HepG2 (cell line): ENCODE measurements at regions not wholly inside any gene's neighbourhood (a gene's known extent, or its start where the extent isn't known, plus 50 kb on each side); places are given as distances from the start of the nearest gene placed in this dataset.

Source experiments
- ATAC-seq: fragments of 200-7000 bp; cut with Tn5 transposase; 3 replicates; pipeline ENCODE4 v1.9.1; 2020; ENCODE audit warnings: mild to moderate bottlenecking, moderate library complexity
- BruUV-seq: library from RNA; stranded (reverse); fragments of 400-500 nt; replicated peaks from 2 replicates; lab custom pipeline; 2021; lab: Mats Ljungman, UMichigan
- CTCF ChIA-PET: fragments of 300-600 bp; formaldehyde crosslinking; extraction: SDS; loops from one replicate; lab custom pipeline; 2021; ENCODE audit warnings: low total read pairs, inconsistent platforms, low intra/inter-chr PET ratio; lab: Yijun Ruan, JAX
- POLR2A ChIA-PET: fragments of 350-600 bp; sonication (Branson Sonifier 250); formaldehyde crosslinking; loops from one replicate; lab custom pipeline; 2020; ENCODE audit warnings: antibody characterized with exemption, inconsistent platforms; lab: Yijun Ruan, JAX
- DNase-seq: peaks from one replicate; pipeline ENCODE4 v3.0.0-alpha.2; 2015; ENCODE audit warnings: low spot score
- FAIRE-seq: peaks from 3 replicates; lab custom pipeline; 2011; peaks lifted over from hg19 to GRCh38; lab: Jason Lieb, UNC
- H2AFZ ChIP-seq: one replicate; pipeline ENCODE4 v1.6.1; 2011; ENCODE audit warnings: low read length, inconsistent platforms
- H3K27ac ChIP-seq: fragments of 300-600 bp; 3 replicates; pipeline ENCODE4 v1.8.0; 2011; ENCODE audit warnings: mixed run types, mild to moderate bottlenecking, mixed read lengths, low read length, inconsistent platforms; ENCODE audit not compliant: insufficient read depth; ENCODE audit errors: extremely low read length
- H3K27me3 ChIP-seq, 2 experiments: fragments of 200-600 bp in 1 of 2; 2 replicates in 1 of 2; 3 replicates in 1 of 2; pipeline versions ENCODE4 v1.6.0 to v1.8.0; 2011; ENCODE audit warnings: low read length in 2 of 2, mild to moderate bottlenecking in 2 of 2, moderate library complexity in 2 of 2, inconsistent platforms in 1 of 2; ENCODE audit not compliant: insufficient read depth in 2 of 2, control insufficient read depth in 1 of 2
- H3K36me3 ChIP-seq, 2 experiments: fragments of 200-600 bp in 1 of 2; replicated peaks in 1 of 2; 2 replicates in 1 of 2; 3 replicates in 1 of 2; pipeline versions ENCODE4 v1.5.1 to v1.8.0; 2011; ENCODE audit warnings: low read length in 2 of 2, inconsistent platforms in 1 of 2; ENCODE audit not compliant: insufficient read depth in 2 of 2, control insufficient read depth in 1 of 2
- H3K4me1 ChIP-seq: 2 replicates; pipeline ENCODE4 v1.5.1; 2012; ENCODE audit warnings: low read length, inconsistent platforms; ENCODE audit not compliant: insufficient read depth
- H3K4me2 ChIP-seq: 2 replicates; pipeline ENCODE4 v1.6.0; 2011; ENCODE audit warnings: low read depth, low read length, inconsistent platforms
- H3K4me3 ChIP-seq, 3 experiments: fragments of 200-600 bp in 1 of 3; sonication (generic), shearing (Covaris generic) in 1 of 3; replicated peaks in 1 of 3; 2 replicates each; pipeline ENCODE4 v1.5.1; 2011 to 2016; ENCODE audit warnings: low read length in 3 of 3, inconsistent platforms in 2 of 3, low read depth in 2 of 3, mild to moderate bottlenecking in 2 of 3, control low read depth in 1 of 3, mixed read lengths in 1 of 3; ENCODE audit not compliant: insufficient read depth in 1 of 3
- H3K79me2 ChIP-seq: one replicate; pipeline ENCODE4 v1.6.1; 2011; ENCODE audit warnings: low read length, inconsistent platforms; ENCODE audit not compliant: insufficient read depth
- H3K9ac ChIP-seq: 2 replicates; pipeline ENCODE4 v1.6.0; 2011; ENCODE audit warnings: mild to moderate bottlenecking, low read depth, low read length, inconsistent platforms; ENCODE audit not compliant: insufficient read depth
- H3K9me3 ChIP-seq: 2 replicates; pipeline ENCODE4 v1.5.1; 2012; ENCODE audit warnings: mild to moderate bottlenecking, low read length
- H4K20me1 ChIP-seq: 2 replicates; pipeline ENCODE4 v1.6.0; 2011; ENCODE audit warnings: inconsistent platforms, mild to moderate bottlenecking, low read length, moderate library complexity; ENCODE audit not compliant: insufficient read depth
- GATAD2A ChIP-seq: IDR thresholded peaks from 2 replicates; pipeline ENCODE4 v1.6.1; 2016
- RCOR2 ChIP-seq: IDR thresholded peaks from 2 replicates; pipeline ENCODE4 v1.6.1; 2016; ENCODE audit warnings: missing biosample characterization, missing genetic modification reagents
- ZNF3 ChIP-seq: IDR thresholded peaks from 2 replicates; pipeline ENCODE4 v1.7.0; 2017; ENCODE audit warnings: inconsistent platforms
- WGBS: methylation state at CpG from one replicate; pipeline ENCODE4 v1.1.6; 2017; ENCODE audit warnings: low lambda C conversion rate; 5-methylcytosine and 5-hydroxymethylcytosine counted together
- in situ Hi-C: cut with HindIII; loops from 2 replicates; pipeline ENCODE4 v1.10.0; 2017; ENCODE audit warnings: low pct_unique_long_range_greater_than_20kb; ENCODE audit not compliant: extremely low pct_ligation_motif_present
- intact Hi-C: fragments of 100-400 bp; cut with micrococcal nuclease; formaldehyde crosslinking; loops from one replicate; pipeline ENCODE4 v1.10.0; 2022; ENCODE audit not compliant: unreplicated experiment
- TF ChIP-seq, protein P1 (sequence below): sonication (generic); formaldehyde crosslinking; IDR thresholded peaks from 2 replicates; pipeline ENCODE4 v1.8.1; 2023; ENCODE audit warnings: mild to moderate bottlenecking, missing genetic modification reagents, borderline replicate concordance
- TF ChIP-seq, protein P2 (sequence below): IDR thresholded peaks from 2 replicates; pipeline ENCODE4 v1.4.0; 2020; ENCODE audit warnings: mild to moderate bottlenecking, missing genetic modification reagents
- TF ChIP-seq, protein P3 (sequence below): sonication (generic); formaldehyde crosslinking; IDR thresholded peaks from 2 replicates; pipeline ENCODE4 v1.4.0; 2020; ENCODE audit warnings: missing genetic modification reagents
- TF ChIP-seq, protein P4 (sequence below): sonication (generic); formaldehyde crosslinking; IDR thresholded peaks from 2 replicates; pipeline ENCODE4 v1.4.0; 2020; ENCODE audit warnings: missing genetic modification reagents
- TF ChIP-seq, protein P5 (sequence below): IDR thresholded peaks from 2 replicates; pipeline ENCODE4 v1.6.1; 2012; ENCODE audit warnings: low read length, improper control_type of control experiment
- TF ChIP-seq, protein P6 (sequence below): IDR thresholded peaks from 2 replicates; pipeline ENCODE4 v1.6.1; 2016

DNA sequence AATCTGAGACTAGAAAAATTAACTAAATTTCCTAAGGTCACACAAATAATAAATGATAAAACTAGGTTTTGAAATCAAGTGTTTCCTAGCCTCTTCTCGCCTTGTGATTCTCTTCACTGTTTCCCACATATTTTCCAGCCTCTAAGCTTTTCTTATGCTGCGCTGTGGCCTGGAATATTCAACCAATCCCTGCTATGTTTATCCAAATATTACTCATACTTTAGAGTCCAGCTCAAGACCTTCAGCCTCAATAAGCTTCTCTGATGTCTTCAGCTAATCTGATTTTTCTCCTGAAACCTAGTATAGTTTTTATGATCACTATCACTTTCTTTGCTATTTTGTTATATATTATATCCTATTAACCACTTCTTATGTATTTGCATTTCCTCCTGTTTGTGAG lies 303.1 kb upstream of the CDH6 start:
- FAIRE-seq (no peak), ATAC-seq (no peak), DNase-seq (no peak)
- Histone ChIP-seq H3K4me2 (no peak overlapping the region), H3K9ac (no peak overlapping the region), H3K9me3 (peaks cover under 1% of the 10 kb centered on the region; the same call in 1 of the 2 replicates), H4K20me1 (no peaks in the 10 kb centered on the region), H3K27me3 (no peaks in the 10 kb centered on the region), H2AFZ (no peak overlapping the region), H3K79me2 (no peaks in the 10 kb centered on the region), H3K36me3 (no peaks in the 10 kb centered on the region), H3K4me1 (no peaks in the 10 kb centered on the region), H3K27ac (no peak overlapping the region), H3K4me3 (no peak overlapping the region)
- ChIA-PET CTCF (no interaction called here), POLR2A (no interaction called here)
- intact Hi-C loops (no loop called here), in situ Hi-C loops (no loop called here)
- WGBS, result 0% methylated on average over 2 of the region's 2 CpGs
- BruUV-seq, result no TSS peak
- TF ChIP-seq, protein P1, sequence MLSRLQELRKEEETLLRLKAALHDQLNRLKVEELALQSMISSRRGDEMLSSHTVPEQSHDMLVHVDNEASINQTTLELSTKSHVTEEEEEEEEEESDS (CRISPR knock-in tag), result no peak
- TF ChIP-seq ZNF3 (CRISPR knock-in tag), result no peak
- TF ChIP-seq, protein P2, sequence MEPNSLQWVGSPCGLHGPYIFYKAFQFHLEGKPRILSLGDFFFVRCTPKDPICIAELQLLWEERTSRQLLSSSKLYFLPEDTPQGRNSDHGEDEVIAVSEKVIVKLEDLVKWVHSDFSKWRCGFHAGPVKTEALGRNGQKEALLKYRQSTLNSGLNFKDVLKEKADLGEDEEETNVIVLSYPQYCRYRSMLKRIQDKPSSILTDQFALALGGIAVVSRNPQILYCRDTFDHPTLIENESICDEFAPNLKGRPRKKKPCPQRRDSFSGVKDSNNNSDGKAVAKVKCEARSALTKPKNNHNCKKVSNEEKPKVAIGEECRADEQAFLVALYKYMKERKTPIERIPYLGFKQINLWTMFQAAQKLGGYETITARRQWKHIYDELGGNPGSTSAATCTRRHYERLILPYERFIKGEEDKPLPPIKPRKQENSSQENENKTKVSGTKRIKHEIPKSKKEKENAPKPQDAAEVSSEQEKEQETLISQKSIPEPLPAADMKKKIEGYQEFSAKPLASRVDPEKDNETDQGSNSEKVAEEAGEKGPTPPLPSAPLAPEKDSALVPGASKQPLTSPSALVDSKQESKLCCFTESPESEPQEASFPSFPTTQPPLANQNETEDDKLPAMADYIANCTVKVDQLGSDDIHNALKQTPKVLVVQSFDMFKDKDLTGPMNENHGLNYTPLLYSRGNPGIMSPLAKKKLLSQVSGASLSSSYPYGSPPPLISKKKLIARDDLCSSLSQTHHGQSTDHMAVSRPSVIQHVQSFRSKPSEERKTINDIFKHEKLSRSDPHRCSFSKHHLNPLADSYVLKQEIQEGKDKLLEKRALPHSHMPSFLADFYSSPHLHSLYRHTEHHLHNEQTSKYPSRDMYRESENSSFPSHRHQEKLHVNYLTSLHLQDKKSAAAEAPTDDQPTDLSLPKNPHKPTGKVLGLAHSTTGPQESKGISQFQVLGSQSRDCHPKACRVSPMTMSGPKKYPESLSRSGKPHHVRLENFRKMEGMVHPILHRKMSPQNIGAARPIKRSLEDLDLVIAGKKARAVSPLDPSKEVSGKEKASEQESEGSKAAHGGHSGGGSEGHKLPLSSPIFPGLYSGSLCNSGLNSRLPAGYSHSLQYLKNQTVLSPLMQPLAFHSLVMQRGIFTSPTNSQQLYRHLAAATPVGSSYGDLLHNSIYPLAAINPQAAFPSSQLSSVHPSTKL (CRISPR knock-in tag), result no peak
- TF ChIP-seq, protein P3, sequence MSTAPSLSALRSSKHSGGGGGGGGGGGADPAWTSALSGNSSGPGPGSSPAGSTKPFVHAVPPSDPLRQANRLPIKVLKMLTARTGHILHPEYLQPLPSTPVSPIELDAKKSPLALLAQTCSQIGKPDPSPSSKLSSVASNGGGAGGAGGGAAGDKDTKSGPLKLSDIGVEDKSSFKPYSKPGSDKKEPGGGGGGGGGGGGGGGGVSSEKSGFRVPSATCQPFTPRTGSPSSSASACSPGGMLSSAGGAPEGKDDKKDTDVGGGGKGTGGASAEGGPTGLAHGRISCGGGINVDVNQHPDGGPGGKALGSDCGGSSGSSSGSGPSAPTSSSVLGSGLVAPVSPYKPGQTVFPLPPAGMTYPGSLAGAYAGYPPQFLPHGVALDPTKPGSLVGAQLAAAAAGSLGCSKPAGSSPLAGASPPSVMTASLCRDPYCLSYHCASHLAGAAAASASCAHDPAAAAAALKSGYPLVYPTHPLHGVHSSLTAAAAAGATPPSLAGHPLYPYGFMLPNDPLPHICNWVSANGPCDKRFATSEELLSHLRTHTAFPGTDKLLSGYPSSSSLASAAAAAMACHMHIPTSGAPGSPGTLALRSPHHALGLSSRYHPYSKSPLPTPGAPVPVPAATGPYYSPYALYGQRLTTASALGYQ, result no peak
- TF ChIP-seq, protein P4, sequence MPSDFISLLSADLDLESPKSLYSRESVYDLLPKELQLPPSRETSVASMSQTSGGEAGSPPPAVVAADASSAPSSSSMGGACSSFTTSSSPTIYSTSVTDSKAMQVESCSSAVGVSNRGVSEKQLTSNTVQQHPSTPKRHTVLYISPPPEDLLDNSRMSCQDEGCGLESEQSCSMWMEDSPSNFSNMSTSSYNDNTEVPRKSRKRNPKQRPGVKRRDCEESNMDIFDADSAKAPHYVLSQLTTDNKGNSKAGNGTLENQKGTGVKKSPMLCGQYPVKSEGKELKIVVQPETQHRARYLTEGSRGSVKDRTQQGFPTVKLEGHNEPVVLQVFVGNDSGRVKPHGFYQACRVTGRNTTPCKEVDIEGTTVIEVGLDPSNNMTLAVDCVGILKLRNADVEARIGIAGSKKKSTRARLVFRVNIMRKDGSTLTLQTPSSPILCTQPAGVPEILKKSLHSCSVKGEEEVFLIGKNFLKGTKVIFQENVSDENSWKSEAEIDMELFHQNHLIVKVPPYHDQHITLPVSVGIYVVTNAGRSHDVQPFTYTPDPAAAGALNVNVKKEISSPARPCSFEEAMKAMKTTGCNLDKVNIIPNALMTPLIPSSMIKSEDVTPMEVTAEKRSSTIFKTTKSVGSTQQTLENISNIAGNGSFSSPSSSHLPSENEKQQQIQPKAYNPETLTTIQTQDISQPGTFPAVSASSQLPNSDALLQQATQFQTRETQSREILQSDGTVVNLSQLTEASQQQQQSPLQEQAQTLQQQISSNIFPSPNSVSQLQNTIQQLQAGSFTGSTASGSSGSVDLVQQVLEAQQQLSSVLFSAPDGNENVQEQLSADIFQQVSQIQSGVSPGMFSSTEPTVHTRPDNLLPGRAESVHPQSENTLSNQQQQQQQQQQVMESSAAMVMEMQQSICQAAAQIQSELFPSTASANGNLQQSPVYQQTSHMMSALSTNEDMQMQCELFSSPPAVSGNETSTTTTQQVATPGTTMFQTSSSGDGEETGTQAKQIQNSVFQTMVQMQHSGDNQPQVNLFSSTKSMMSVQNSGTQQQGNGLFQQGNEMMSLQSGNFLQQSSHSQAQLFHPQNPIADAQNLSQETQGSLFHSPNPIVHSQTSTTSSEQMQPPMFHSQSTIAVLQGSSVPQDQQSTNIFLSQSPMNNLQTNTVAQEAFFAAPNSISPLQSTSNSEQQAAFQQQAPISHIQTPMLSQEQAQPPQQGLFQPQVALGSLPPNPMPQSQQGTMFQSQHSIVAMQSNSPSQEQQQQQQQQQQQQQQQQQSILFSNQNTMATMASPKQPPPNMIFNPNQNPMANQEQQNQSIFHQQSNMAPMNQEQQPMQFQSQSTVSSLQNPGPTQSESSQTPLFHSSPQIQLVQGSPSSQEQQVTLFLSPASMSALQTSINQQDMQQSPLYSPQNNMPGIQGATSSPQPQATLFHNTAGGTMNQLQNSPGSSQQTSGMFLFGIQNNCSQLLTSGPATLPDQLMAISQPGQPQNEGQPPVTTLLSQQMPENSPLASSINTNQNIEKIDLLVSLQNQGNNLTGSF (CRISPR knock-in tag), result no peak
- no peak for TF ChIP-seq RCOR2
- TF ChIP-seq GATAD2A (CRISPR knock-in tag), result no peak
- TF ChIP-seq, protein P5, sequence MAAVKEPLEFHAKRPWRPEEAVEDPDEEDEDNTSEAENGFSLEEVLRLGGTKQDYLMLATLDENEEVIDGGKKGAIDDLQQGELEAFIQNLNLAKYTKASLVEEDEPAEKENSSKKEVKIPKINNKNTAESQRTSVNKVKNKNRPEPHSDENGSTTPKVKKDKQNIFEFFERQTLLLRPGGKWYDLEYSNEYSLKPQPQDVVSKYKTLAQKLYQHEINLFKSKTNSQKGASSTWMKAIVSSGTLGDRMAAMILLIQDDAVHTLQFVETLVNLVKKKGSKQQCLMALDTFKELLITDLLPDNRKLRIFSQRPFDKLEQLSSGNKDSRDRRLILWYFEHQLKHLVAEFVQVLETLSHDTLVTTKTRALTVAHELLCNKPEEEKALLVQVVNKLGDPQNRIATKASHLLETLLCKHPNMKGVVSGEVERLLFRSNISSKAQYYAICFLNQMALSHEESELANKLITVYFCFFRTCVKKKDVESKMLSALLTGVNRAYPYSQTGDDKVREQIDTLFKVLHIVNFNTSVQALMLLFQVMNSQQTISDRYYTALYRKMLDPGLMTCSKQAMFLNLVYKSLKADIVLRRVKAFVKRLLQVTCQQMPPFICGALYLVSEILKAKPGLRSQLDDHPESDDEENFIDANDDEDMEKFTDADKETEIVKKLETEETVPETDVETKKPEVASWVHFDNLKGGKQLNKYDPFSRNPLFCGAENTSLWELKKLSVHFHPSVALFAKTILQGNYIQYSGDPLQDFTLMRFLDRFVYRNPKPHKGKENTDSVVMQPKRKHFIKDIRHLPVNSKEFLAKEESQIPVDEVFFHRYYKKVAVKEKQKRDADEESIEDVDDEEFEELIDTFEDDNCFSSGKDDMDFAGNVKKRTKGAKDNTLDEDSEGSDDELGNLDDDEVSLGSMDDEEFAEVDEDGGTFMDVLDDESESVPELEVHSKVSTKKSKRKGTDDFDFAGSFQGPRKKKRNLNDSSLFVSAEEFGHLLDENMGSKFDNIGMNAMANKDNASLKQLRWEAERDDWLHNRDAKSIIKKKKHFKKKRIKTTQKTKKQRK, result no peak
- TF ChIP-seq, protein P6, sequence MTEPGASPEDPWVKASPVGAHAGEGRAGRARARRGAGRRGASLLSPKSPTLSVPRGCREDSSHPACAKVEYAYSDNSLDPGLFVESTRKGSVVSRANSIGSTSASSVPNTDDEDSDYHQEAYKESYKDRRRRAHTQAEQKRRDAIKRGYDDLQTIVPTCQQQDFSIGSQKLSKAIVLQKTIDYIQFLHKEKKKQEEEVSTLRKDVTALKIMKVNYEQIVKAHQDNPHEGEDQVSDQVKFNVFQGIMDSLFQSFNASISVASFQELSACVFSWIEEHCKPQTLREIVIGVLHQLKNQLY, result no peak
